ENCODE measurements at regions not wholly inside any gene's neighbourhood (a gene's known extent, or its start where the extent isn't known, plus 50 kb on each side); places are given as distances from the start of the nearest gene placed in this dataset.

DNA sequence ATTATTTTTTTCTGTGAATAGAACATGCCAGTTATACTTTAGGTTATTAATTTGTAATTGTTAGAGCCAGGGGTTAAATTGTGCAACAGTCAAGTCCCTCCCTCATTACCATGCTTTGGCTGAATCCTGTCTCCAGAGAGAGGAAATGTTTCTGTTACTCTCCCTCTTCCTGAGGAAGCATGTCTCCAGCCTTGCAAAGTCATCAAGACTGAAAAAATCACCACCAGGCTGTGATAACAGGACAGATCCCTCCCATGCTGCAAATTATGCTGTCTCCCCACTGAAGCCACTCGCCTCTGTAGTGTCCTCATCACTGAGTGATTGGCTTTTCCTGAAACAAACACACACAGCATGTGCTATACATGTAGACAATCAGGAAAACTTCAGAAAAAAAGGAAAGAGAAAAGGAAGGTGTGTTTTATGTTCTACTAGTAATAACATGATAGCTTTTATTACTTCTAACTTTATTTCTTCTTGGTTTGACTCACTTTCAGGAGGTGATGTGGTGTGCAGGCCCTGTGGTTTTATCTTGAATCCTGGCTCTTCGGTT is 290.0 kb upstream of the JAG1 start:
- CTCF ChIA-PET, result no interaction called here
- H2AFZ ChIP-seq (replicated peaks; ENCODE audit: low read length, poor library complexity), result no peak overlapping the region

More for the DNA sequence above, 290.0 kb upstream of the JAG1 start:
- in situ Hi-C loops (cut with MboI; ENCODE audit: low sequenced_read_pairs), result no loop called here
- Histone ChIP-seq H2BK15ac (ENCODE audit: low read depth, low read length) (no peak overlapping the region), H4K91ac (ENCODE audit: insufficient read depth, low read depth, low read length) (no peak overlapping the region), H3K23ac (ENCODE audit: low read depth, low read length) (no peak overlapping the region), H3K4me2 (ENCODE audit: low read depth, low read length) (no peak overlapping the region), H3K9me1 (ENCODE audit: insufficient read depth, low read length) (no peaks in the 10 kb centered on the region), H3K27ac (ENCODE audit: insufficient read depth, low read length) (no peak overlapping the region), H3K18ac (ENCODE audit: low read depth, low read length) (no peak overlapping the region), H3K14ac (replicated peaks; ENCODE audit: low read depth, low read length) (no peak overlapping the region), H3K9ac (ENCODE audit: low read depth, low read length) (no peak overlapping the region), H3K56ac (ENCODE audit: extremely low read depth, insufficient read depth, low read length) (no peak overlapping the region), H3K4me1 (ENCODE audit: control insufficient read depth, insufficient read depth, low read length) (no peaks in the 10 kb centered on the region), H4K8ac (ENCODE audit: low read depth in 2 of 2, low read length in 2 of 2) (no peak overlapping the region), H2BK5ac (ENCODE audit: low read depth, low read length, poor library complexity, severe bottlenecking) (no peak overlapping the region), H2AK9ac (replicated peaks; ENCODE audit: low read depth, low read length, poor library complexity) (no peak overlapping the region), H3K79me1 (ENCODE audit: low read depth in 1 of 2, low read length in 2 of 2) (no peaks in the 10 kb centered on the region), H4K5ac (ENCODE audit: low read depth, low read length) (no peak overlapping the region), H3K27me3 (ENCODE audit: control insufficient read depth, insufficient read depth, low read length) (no peaks in the 10 kb centered on the region), H3K36me3 (ENCODE audit: control insufficient read depth, insufficient read depth, low read length) (no peaks in the 10 kb centered on the region), H3K4ac (ENCODE audit: low read depth, low read length) (no peak overlapping the region), H3K4me3 (ENCODE audit: insufficient read depth, low read depth, low read length) (no peak overlapping the region), H3K9me3 (ENCODE audit: control insufficient read depth, insufficient read depth, low read length) (no peaks in the 10 kb centered on the region), H4K20me1 (ENCODE audit: insufficient read depth, low read length) (no peaks in the 10 kb centered on the region), H2BK20ac (ENCODE audit: low read depth, low read length) (no peak overlapping the region), H2AK5ac (ENCODE audit: low read depth, low read length) (no peak overlapping the region), H2BK120ac (ENCODE audit: low read depth, low read length) (no peak overlapping the region)
- intact Hi-C loops (cut with micrococcal nuclease), result no loop called here
- DNase-seq, result no peak
- BruUV-seq (replicated peaks), result no TSS peak
- POLR2A ChIA-PET (ENCODE audit: unreplicated experiment), result no interaction called here
- ATAC-seq (ENCODE audit: low read depth), result no peak
- no CpG with 5 or more reads among the region's 2 CpGs for WGBS, 2 experiments (ENCODE audit: extremely low coverage in 2 of 2, insufficient read length in 1 of 2)
- no peak for TF ChIP-seq CHD1 (IDR thresholded peaks at IDR 0.05; ENCODE audit: low read depth, low read length)
- no peak for TF ChIP-seq SMC3 (IDR thresholded peaks at IDR 0.05; ENCODE audit: low read depth, low read length)
- no peak for TF ChIP-seq MXI1 (IDR thresholded peaks at IDR 0.05; ENCODE audit: borderline replicate concordance, low read depth, low read length)
- TF ChIP-seq MAFK (IDR thresholded peaks at IDR 0.05; ENCODE audit: low read depth, low read length), result no peak
- dilution Hi-C loops (cut with HindIII; ENCODE audit: low sequenced_read_pairs, unreplicated experiment), result no loop called here
